Endothelial cell (in vitro differentiated cells): ENCODE measurements at regions not wholly inside any gene's neighbourhood (a gene's known extent, or its start where the extent isn't known, plus 50 kb on each side); places are given as distances from the start of the nearest gene placed in this dataset.

ENCODE experiments used
- DNase-seq: peaks from one replicate; pipeline ENCODE4 v3.0.0; 2021; ENCODE audit warnings: low spot score
- H3K27ac Mint-ChIP-seq: one replicate; pipeline ENCODE4 v1.8.0; 2021; ENCODE audit warnings: mixed read lengths, inconsistent platforms; ENCODE audit not compliant: unreplicated experiment
- H3K27me3 Mint-ChIP-seq: one replicate; pipeline ENCODE4 v1.8.0; 2021; ENCODE audit warnings: mild to moderate bottlenecking, moderate library complexity, mixed read lengths, inconsistent platforms; ENCODE audit not compliant: unreplicated experiment
- H3K36me3 Mint-ChIP-seq: one replicate; pipeline ENCODE4 v1.8.0; 2021; ENCODE audit warnings: mild to moderate bottlenecking, low read depth, mixed read lengths, inconsistent platforms; ENCODE audit not compliant: unreplicated experiment
- H3K4me1 Mint-ChIP-seq: one replicate; pipeline ENCODE4 v1.8.0; 2021; ENCODE audit warnings: mild to moderate bottlenecking, mixed read lengths, inconsistent platforms; ENCODE audit not compliant: unreplicated experiment
- H3K4me3 Mint-ChIP-seq: one replicate; pipeline ENCODE4 v1.8.0; 2021; ENCODE audit warnings: mild to moderate bottlenecking, mixed read lengths, inconsistent platforms; ENCODE audit not compliant: unreplicated experiment
- H3K9me3 Mint-ChIP-seq: one replicate; pipeline ENCODE4 v1.8.0; 2021; ENCODE audit warnings: mixed read lengths, inconsistent platforms; ENCODE audit not compliant: unreplicated experiment
- TF ChIP-seq, protein P1 (sequence below): fragments of 200-600 bp; sonication (generic); IDR thresholded peaks from one replicate; pipeline ENCODE4 v1.5.0; 2021; ENCODE audit warnings: antibody characterized with exemption; ENCODE audit not compliant: unreplicated experiment

DNA sequence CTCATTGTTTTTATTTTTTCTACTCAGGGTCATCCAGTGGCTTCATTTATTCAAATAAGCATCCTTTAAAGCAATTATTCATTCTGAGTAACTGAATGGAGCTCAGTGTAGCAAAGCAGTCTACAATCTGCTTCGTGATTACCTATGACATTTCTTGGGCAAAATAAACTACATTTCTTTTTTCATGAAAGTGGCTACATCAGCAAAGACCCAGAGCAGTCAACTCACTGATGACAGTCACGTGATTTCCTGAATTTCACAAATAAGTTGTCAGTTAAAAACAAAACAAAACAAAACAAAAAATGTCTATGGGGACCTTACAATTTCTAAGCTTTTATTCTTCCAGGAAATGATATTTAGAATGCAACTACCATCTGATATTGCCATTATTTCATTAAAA, 182.1 kb downstream of the VEGFC start:
- H3K27ac Mint-ChIP-seq: no peak overlapping the region
- H3K36me3 Mint-ChIP-seq: no peaks in the 10 kb centered on the region
- H3K4me3 Mint-ChIP-seq: no peak overlapping the region

DNA sequence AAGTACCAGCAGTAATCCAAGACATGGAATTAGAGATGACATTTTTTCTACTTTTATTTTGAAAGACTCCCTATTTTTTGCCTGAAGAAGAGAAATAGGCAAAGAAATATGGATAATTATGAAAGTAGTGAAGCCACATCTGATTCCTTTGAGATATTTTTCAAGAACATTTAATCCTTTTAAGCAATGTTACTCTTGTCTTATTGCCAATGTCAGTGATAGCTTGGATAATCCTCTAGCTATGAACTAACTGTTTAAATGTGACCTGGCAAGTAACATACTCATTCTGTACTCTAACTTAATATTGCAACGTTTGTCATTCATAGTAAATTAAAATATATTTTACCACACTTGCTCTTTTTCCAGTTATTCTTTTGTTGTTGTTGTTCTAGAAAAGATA, 181.3 kb downstream of the VEGFC start:
- Mint-ChIP-seq H3K27ac (no peak overlapping the region), H3K4me1 (no peaks in the 10 kb centered on the region), H3K4me3 (no peak overlapping the region), H3K36me3 (no peaks in the 10 kb centered on the region), H3K27me3 (no peaks in the 10 kb centered on the region), H3K9me3 (no peaks in the 10 kb centered on the region)
- DNase-seq: no peak
- TF ChIP-seq, protein P1, sequence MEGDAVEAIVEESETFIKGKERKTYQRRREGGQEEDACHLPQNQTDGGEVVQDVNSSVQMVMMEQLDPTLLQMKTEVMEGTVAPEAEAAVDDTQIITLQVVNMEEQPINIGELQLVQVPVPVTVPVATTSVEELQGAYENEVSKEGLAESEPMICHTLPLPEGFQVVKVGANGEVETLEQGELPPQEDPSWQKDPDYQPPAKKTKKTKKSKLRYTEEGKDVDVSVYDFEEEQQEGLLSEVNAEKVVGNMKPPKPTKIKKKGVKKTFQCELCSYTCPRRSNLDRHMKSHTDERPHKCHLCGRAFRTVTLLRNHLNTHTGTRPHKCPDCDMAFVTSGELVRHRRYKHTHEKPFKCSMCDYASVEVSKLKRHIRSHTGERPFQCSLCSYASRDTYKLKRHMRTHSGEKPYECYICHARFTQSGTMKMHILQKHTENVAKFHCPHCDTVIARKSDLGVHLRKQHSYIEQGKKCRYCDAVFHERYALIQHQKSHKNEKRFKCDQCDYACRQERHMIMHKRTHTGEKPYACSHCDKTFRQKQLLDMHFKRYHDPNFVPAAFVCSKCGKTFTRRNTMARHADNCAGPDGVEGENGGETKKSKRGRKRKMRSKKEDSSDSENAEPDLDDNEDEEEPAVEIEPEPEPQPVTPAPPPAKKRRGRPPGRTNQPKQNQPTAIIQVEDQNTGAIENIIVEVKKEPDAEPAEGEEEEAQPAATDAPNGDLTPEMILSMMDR: no peak

More for the DNA sequence above, 182.1 kb downstream of the VEGFC start:
- Mint-ChIP-seq H3K9me3 (no peaks in the 10 kb centered on the region), H3K27me3 (no peaks in the 10 kb centered on the region), H3K4me1 (no peaks in the 10 kb centered on the region)
- DNase-seq: no peak
- TF ChIP-seq, protein P1: no peak

DNA sequence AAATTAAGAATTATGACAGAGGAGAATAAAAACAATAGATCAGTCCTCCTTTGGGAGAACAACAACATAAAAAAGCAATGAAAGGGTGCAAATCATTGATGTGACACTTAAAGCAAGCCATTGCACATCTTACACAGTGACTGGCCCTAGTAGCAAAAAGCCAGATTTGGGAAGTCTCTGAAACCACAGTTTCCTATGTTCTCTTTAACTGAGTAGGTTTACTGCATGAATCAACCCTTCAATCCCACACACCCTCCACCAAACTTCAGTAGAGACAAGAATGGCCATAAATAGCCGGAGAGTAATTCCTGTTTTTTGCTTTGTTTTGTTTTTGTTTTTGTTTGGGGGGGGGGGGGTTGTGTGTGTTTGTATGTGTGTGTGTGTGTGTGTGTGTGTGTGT, 180.8 kb downstream of the VEGFC start:
- no peaks in the 10 kb centered on the region for H3K4me1 Mint-ChIP-seq
- H3K27ac Mint-ChIP-seq: no peak overlapping the region
- no peaks in the 10 kb centered on the region for H3K36me3 Mint-ChIP-seq
- TF ChIP-seq, protein P1: no peak
- H3K27me3 Mint-ChIP-seq: no peaks in the 10 kb centered on the region
- no peak for DNase-seq
- H3K4me3 Mint-ChIP-seq: no peak overlapping the region
- H3K9me3 Mint-ChIP-seq: no peaks in the 10 kb centered on the region

DNA sequence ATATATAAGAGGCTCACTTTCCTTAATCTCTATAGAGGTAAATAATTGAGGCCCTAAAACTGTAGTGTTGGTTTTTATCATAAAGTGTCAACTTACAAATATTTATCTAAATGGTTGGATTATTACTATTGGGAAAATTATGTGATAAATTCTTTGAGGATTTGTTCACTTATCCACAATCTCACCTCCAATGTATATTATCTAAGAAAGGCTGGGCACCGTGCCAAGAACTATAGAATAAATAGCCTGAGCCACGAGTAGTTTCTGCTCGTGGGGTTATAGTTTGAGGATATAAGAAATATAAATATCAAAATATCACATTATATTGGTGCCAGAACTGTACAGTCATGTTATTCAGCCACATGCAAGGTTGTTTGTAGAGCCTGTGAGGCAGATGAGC, 177.9 kb downstream of the VEGFC start:
- Mint-ChIP-seq H3K36me3 (no peaks in the 10 kb centered on the region), H3K9me3 (no peaks in the 10 kb centered on the region), H3K27ac (no peak overlapping the region), H3K4me1 (no peaks in the 10 kb centered on the region), H3K4me3 (no peak overlapping the region), H3K27me3 (peaks cover 3% of the 10 kb centered on the region)
- TF ChIP-seq, protein P1: no peak
- DNase-seq: no peak

DNA sequence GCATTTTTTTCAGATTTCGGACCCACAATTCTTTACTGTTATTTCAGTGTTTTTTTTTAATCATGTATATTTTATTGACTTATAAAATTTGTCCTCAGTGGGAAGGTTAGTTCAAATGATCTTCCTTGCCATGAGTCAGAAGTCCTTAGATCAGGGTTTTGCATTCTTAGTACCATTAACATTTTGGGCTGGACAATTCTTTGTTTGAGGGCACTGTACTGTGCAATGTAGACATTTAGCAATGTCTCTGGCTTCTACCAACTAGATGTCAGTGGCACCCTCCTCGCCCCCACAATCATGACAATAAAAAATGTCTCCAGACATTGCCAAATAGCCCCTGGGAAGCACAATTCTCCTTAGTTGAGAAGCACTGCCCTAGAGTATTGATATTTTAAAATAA, 176.6 kb downstream of the VEGFC start:
- Mint-ChIP-seq H3K27me3 (peaks cover 3% of the 10 kb centered on the region), H3K27ac (no peak overlapping the region), H3K9me3 (no peaks in the 10 kb centered on the region), H3K4me1 (no peaks in the 10 kb centered on the region), H3K4me3 (no peak overlapping the region), H3K36me3 (no peaks in the 10 kb centered on the region)
- TF ChIP-seq, protein P1: no peak
- DNase-seq: no peak
